GM21528 (cell line): ENCODE measurements at regions not wholly inside any gene's neighbourhood (a gene's known extent, or its start where the extent isn't known, plus 50 kb on each side); places are given as distances from the start of the nearest gene placed in this dataset.

Experiments
- ATAC-seq: cut with Tn5 transposase; IDR thresholded peaks from one replicate; pipeline ENCODE4 v1.9.1; 2021; ENCODE audit warnings: mild to moderate bottlenecking, moderate library complexity; ENCODE audit not compliant: unreplicated experiment, low FRiP score

GRCh38 chr6:53744321-53744720, 50.5 kb upstream of the LRRC1 start:
- no peak for ATAC-seq

GRCh38 chr6:53741034-53741823, 53.6 kb upstream of the LRRC1 start:
- ATAC-seq, result no peak

DNA sequence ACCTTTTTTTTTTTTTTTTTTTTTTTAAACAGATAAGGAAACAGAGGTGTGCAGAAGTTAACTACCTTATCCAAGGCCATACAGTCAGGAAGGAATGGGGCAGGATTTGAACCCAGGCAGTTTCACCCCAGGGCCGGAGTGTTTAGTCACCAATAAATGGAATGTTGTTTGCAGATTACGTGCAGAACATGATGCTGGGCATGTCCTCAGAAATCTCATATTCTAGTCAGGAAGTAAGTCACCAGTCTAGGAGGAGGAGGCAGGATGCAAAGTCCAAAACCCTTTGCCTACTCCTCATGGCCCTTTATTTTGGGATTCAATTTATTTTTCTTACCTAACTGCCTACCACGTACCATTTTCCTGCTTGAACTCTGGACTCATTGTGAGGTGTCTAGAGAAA, 57.1 kb upstream of the LRRC1 start:
- no peak for ATAC-seq

DNA sequence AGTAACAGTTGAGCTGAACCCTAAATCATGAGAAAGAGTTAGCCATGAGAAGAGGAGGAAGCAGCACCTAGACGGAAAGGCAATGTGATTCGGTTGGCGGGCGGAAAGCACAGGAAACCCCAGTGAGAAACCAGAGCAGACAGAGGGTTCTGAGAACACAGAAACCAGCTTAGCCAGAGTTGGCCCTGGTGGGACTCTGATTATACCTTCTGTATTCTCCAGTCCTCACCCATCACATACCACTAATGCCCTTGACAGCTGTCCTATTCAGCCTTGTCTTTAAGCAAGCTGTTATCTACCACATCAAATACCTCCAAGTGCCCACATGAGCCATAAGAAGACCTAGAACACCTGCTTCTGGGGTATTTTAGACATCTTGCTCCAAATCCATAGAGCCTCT, 58.9 kb upstream of the LRRC1 start:
- no peak for ATAC-seq

- peak; percentile 63 for ATAC-seq
These were observed 60.1 kb upstream of the LRRC1 start for GRCh38 chr6:53734473-53735299.

DNA sequence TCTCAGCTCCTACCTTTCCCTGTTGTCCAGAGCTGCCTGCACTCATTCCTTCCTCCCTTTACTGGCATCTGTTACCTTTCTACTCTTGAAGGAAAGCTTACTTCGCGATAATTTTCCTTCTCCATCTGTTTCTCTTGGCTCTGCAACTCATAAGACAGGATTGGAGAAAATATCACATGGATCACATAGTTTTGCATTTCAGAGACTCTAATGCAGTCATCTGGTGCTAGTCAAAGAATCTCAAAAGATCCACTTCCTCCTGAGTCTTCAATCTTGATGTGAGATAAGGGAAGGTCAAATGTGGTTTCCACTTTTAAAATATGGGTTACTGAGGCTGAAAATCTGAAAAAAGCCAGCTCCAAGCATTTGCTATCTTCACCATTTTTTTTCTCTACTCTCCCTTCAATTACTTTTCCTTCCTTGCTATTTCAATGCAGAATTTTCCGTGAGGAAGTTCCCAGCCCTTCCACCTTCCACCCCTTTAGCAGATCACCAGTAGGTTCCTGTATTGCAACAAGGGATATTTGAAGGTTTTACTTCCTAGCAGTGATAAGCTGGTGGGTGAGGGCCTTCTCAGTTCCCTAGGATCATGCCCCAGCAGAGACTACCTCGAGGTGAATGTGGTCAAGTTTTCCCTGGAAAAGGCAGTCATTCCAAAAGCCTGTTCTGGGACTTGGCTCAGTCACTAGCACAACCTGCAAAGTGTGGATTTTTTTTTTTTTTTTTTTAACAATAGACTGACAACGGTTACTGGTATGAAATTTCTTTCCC, 62.8 kb upstream of the LRRC1 start:
- no peak for ATAC-seq

- no peak for ATAC-seq
These were observed 64.0 kb upstream of the LRRC1 start for GRCh38 chr6:53730767-53731166.

DNA sequence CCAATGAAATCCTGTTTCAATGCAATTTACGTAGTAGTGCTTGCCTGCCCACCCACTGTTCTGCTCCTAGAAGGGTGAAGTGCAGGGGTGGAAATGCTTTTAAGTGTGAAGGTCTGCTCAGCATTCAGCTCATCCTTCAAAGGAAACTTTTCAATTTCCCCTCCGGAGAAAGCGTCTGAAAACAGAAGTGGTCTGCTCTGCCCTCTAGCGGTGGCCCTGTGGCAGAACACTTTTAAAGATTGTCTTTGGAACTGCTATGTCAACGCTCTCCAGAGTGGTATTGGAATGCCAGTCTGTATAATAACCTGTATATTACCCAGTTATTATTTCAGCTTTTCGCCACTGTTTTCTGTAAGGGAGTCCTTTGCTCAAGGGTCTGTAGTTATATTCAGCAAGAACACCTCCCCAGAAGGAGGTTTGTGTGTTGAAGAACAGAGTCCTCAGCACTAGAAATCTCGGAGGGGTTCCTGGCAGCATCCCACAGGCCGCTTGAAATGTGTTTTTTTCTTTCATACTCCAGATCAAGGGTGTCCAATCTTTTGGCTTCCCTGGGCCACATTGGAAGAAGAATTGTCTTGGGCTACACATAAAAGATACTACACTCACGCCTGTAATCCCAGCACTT, 63.1 kb upstream of the KLHL31 start:
- ATAC-seq, result peak; percentile 67

DNA sequence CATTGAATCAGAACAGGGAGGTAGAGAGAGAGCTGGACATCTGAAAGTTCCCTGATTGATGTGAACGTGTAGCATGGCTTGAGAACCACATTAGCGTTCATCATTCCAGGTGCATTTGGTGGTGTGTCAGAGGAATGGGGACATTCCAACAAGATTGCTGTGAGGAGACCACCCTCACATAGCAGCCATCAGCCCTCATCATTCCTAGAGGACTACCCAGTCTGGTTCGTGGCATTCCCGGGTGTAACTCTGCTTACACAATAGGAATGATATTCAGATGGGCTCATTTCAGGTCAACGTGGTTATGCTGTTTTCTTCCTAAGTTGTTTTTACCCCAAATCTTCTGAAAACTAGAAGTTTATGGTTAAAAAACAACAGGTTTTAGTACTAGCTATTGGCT, 62.2 kb upstream of the KLHL31 start:
- no peak for ATAC-seq

- ATAC-seq, result peak; percentile 88
These were observed 60.4 kb upstream of the KLHL31 start for GRCh38 chr6:53725791-53726575.

DNA sequence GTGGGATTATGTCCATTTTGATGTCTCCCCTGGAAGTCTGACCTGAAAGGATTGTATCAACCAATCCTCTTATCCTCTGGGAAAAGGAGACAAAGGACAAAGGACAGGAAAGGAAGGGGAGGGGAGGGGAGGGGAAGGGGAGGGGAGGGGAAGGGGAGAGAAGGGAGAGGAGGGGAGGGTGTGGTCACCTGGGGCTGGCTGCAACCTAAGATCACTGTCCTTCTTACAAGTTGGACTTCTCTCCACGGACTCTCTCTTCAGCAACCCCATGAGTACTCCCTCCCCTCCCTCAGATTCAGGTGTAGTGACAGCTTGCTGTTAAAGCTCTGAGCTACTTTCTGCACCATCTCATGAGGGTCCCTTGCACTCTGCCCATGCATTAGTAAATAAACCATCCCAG, 58.9 kb upstream of the KLHL31 start:
- ATAC-seq, result no peak

GRCh38 chr6:53723331-53723730, 57.8 kb upstream of the KLHL31 start:
- no peak for ATAC-seq

GRCh38 chr6:53721766-53722165, 56.2 kb upstream of the KLHL31 start:
- ATAC-seq, result no peak

DNA sequence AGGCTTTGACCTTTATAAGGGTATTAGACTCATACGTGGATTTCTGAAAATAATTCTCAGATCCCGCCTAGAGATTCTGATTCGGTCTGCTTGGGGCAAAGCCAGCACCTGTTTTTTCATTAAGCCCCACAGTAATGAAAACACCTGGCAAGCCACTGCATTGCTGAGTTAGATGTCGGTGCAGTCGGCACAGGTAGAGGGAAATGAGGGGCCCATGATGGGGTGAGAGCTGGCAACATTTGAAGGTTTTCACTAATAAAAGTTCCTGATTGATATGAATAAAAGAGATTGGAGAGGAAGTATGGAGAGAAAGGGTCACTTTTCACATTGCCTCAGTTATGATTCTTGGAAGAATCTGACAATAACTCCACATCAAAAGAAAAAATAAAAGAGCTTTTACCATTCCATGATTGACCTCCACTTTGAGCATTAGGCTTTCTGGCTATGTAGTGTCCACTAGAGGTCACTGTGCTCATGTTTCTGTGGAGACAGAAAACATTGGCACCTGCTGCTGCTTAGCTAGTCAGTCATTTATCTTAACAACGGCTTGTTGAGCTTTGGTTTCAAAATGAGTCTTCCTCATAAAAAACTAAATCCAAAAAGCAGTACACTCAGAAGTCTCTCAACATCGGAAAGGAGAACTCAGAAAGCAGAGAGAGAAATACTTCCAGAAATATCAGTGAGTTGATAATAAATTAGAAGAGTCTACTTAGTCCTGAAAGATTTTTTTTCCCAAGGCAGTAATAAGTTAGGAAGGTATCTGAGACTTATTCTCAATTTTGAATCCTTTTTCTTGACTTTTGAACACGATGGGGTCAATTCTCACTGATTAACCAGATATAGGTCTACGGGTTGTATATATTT, 53.3 kb upstream of the KLHL31 start:
- peak; percentile 94 for ATAC-seq

DNA sequence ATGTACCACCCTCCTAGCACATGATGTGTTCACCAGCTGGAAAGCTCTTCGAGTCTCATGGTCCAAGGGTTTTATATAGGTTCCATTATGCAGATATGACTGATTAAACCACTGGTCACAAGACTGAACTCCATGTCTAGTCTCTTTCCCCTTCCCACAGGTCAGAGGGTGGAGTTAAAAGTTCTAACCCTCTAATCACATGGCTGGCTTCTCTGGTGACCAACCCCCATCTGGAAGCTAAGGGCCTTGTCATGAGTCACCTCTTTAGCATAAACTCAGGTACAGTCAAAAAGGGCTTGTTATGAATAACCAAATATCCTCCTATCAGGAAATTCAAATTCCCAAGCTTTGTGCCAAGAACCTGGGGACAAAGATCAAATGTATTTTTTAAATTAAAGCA, 52.0 kb upstream of the KLHL31 start:
- no peak for ATAC-seq

DNA sequence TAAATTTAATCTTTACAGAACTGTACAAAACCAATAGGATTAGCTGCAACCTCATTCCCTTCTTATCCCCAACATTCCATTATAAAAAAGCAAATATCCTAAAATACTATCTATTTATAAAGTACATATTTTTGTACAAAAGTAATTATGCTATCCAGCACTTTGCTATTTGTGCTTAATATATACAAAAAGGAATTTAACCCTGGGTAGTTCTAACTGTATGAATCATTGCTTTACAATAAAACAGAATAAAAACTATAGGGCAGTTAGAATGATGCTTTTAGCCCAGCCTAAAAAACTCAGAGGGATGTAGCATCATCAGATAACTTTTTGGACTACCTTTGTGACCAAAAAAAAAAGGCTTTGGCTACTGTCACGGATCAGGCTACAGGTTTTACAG, 49.9 kb upstream of the KLHL31 start:
- no peak for ATAC-seq
